Fibroblast of lung (primary cell): ENCODE measurements at regions not wholly inside any gene's neighbourhood (a gene's known extent, or its start where the extent isn't known, plus 50 kb on each side); places are given as distances from the start of the nearest gene placed in this dataset.
"Not testable (repeated sequence)": the region's sequence is repeated elsewhere in the genome, so short reads cannot be mapped to it uniquely, and the experiment has no call there.

Source experiments
- DNase-seq, 2 donors: peaks; one replicate each; pipeline versions ENCODE4 v3.0.0 to v3.0.0-alpha.2; 2010; ENCODE audit warnings: low read depth in 2 of 2
- H2AFZ ChIP-seq: 2 replicates; pipeline ENCODE4 v1.5.1; 2012; ENCODE audit warnings: low read length, control low read depth, inconsistent platforms
- H3K27ac ChIP-seq: 2 replicates; pipeline ENCODE4 v1.5.1; 2011; ENCODE audit warnings: low read length, control low read depth; ENCODE audit not compliant: insufficient read depth
- H3K27me3 ChIP-seq: 2 replicates; pipeline ENCODE4 v1.5.1; 2011; ENCODE audit warnings: mild to moderate bottlenecking, low read length; ENCODE audit not compliant: control insufficient read depth, insufficient read depth
- H3K36me3 ChIP-seq: 2 replicates; pipeline ENCODE4 v1.5.1; 2011; ENCODE audit warnings: low read length; ENCODE audit not compliant: control insufficient read depth, insufficient read depth
- H3K4me1 ChIP-seq: 2 replicates; pipeline ENCODE4 v1.5.1; 2011; ENCODE audit warnings: low read length; ENCODE audit not compliant: control insufficient read depth, insufficient read depth; ENCODE audit errors: extremely low read depth
- H3K4me2 ChIP-seq: 2 replicates; pipeline ENCODE4 v1.5.1; 2011; ENCODE audit warnings: low read length, control low read depth; ENCODE audit not compliant: insufficient read depth; ENCODE audit errors: extremely low read depth
- H3K4me3 ChIP-seq, 4 experiments: fragments of 200-600 bp in 1 of 4; sonication (generic) in 1 of 4; replicated peaks in 1 of 4; 2 replicates each; pipeline ENCODE4 v1.5.1; 2011 to 2016; ENCODE audit warnings: low read length in 4 of 4, low read depth in 3 of 4, mild to moderate bottlenecking in 3 of 4, control low read depth in 2 of 4, inconsistent platforms in 1 of 4, mixed read lengths in 1 of 4; ENCODE audit not compliant: insufficient read depth in 1 of 4; ENCODE audit errors: control extremely low read depth in 1 of 4
- H3K79me2 ChIP-seq: 2 replicates; pipeline ENCODE4 v1.5.1; 2012; ENCODE audit warnings: mild to moderate bottlenecking, low read length, inconsistent platforms; ENCODE audit not compliant: control insufficient read depth, insufficient read depth
- H3K9ac ChIP-seq: 2 replicates; pipeline ENCODE4 v1.5.1; 2011; ENCODE audit warnings: mild to moderate bottlenecking, low read length, control low read depth; ENCODE audit not compliant: insufficient read depth
- H3K9me3 ChIP-seq: 2 replicates; pipeline ENCODE4 v1.5.1; 2012; ENCODE audit warnings: low read depth, low read length; ENCODE audit not compliant: control insufficient read depth, insufficient read depth
- H4K20me1 ChIP-seq: 2 replicates; pipeline ENCODE4 v1.5.1; 2011; ENCODE audit warnings: low read length; ENCODE audit not compliant: control insufficient read depth, insufficient read depth; ENCODE audit errors: extremely low read depth
- CTCF ChIP-seq, 2 donors: IDR thresholded peaks in 1 of 2; conservative IDR thresholded peaks in 1 of 2; 1 replicate in 1 of 2; 2 replicates in 1 of 2; pipeline ENCODE4 v1.5.1; 2011 to 2012; ENCODE audit warnings: low read length in 2 of 2, control low read depth in 1 of 2, inconsistent platforms in 1 of 2, low read depth in 1 of 2, mild to moderate bottlenecking in 1 of 2
- EZH2 ChIP-seq: IDR thresholded peaks from 2 replicates; pipeline ENCODE4 v1.5.1; 2012; ENCODE audit warnings: low read length, control low read depth, mild to moderate bottlenecking; ENCODE audit errors: missing control alignments

GRCh38 chr3:27554706-27555105 lies 70.5 kb upstream of the SLC4A7 start:
- H3K27me3 ChIP-seq = no peaks in the 10 kb centered on the region
- no peak overlapping the region for H3K4me3 ChIP-seq
- TF ChIP-seq EZH2 = no peak
- DNase-seq = no peak
- no peak overlapping the region for H3K27ac ChIP-seq
- H3K4me2 ChIP-seq = no peak overlapping the region
- H2AFZ ChIP-seq = peak overlapping the region; percentile 26
- no peaks in the 10 kb centered on the region for H4K20me1 ChIP-seq
- H3K79me2 ChIP-seq = no peaks in the 10 kb centered on the region
- H3K36me3 ChIP-seq = no peaks in the 10 kb centered on the region
- no peaks in the 10 kb centered on the region for H3K9me3 ChIP-seq
- no peak overlapping the region for H3K9ac ChIP-seq
- peaks cover 12% of the 10 kb centered on the region for H3K4me1 ChIP-seq

- Histone ChIP-seq H4K20me1 (no peaks in the 10 kb centered on the region), H3K9me3 (no peaks in the 10 kb centered on the region), H3K79me2 (no peaks in the 10 kb centered on the region), H3K9ac (no peak overlapping the region), H3K27me3 (no peaks in the 10 kb centered on the region), H3K36me3 (no peaks in the 10 kb centered on the region), H3K4me3 (no peak overlapping the region), H3K27ac (no peak overlapping the region), H2AFZ (peak overlapping the region; percentile 53), H3K4me1 (peaks cover 11% of the 10 kb centered on the region), H3K4me2 (no peak overlapping the region)
- TF ChIP-seq CTCF (conservative IDR thresholded peaks at IDR 0.05 in 1 of 2, IDR thresholded peaks at IDR 0.05 in 1 of 2; ENCODE audit: low read depth in 1 of 2, low read length in 2 of 2) (no peak), EZH2 (no peak)
- no peak for DNase-seq
Observed at GRCh38 chr3:27553886-27554540, 69.8 kb upstream of the SLC4A7 start.

GRCh38 chr3:27552708-27553107 lies 68.5 kb upstream of the SLC4A7 start:
- Histone ChIP-seq H3K27ac (peak overlapping the region; percentile 20), H3K4me1 (peaks cover 11% of the 10 kb centered on the region)
- H3K9ac ChIP-seq, H3K27me3 ChIP-seq, H2AFZ ChIP-seq, H3K4me3 ChIP-seq, H3K79me2 ChIP-seq, H4K20me1 ChIP-seq, H3K36me3 ChIP-seq, H3K4me2 ChIP-seq, H3K9me3 ChIP-seq: not testable (repeated sequence)
- DNase-seq = peak; percentile 28 to 92

GRCh38 chr3:27551413-27551812 lies 67.2 kb upstream of the SLC4A7 start:
- not testable (repeated sequence) for H3K27ac ChIP-seq, H3K27me3 ChIP-seq, H3K4me3 ChIP-seq, H3K79me2 ChIP-seq, DNase-seq, H2AFZ ChIP-seq, H3K9me3 ChIP-seq, H4K20me1 ChIP-seq, H3K36me3 ChIP-seq, H3K9ac ChIP-seq, H3K4me2 ChIP-seq, H3K4me1 ChIP-seq
